Vagina (tissue), 2 donors: ENCODE measurements at regions not wholly inside any gene's neighbourhood (a gene's known extent, or its start where the extent isn't known, plus 50 kb on each side); places are given as distances from the start of the nearest gene placed in this dataset.
"Not testable (repeated sequence)": the region's sequence is repeated elsewhere in the genome, so short reads cannot be mapped to it uniquely, and the experiment has no call there.

Experiments used
- DNase-seq, 2 donors: peaks; one replicate each; pipeline ENCODE4 v3.0.0-alpha.2; 2017; ENCODE audit errors: extremely low spot score in 2 of 2
- H3K27ac ChIP-seq: fragments of 200-600 bp; sonication (generic); one replicate; pipeline ENCODE4 v1.5.1; 2019
- H3K27me3 ChIP-seq: fragments of 200-600 bp; sonication (generic); one replicate; pipeline ENCODE4 v1.5.1; 2019
- H3K36me3 ChIP-seq, 2 donors: fragments of 200-600 bp; sonication (generic); one replicate each; pipeline ENCODE4 v1.5.1; 2017 to 2019
- H3K4me1 ChIP-seq: fragments of 200-600 bp; sonication (generic); one replicate; pipeline ENCODE4 v1.5.1; 2019
- H3K4me3 ChIP-seq, 2 donors: fragments of 200-600 bp; sonication (generic); 1 replicate in 1 of 2; 2 replicates in 1 of 2; pipeline ENCODE4 v1.5.1; 2016 to 2019
- H3K9me3 ChIP-seq: fragments of 200-600 bp; sonication (generic); one replicate; pipeline ENCODE4 v1.5.1; 2019
- CTCF ChIP-seq, 3 experiments: fragments of 450-650 bp in 2 of 3; fragments of 200-600 bp in 1 of 3; sonication (generic) in 1 of 3; IDR thresholded peaks; one replicate each; pipeline ENCODE4 v1.5.1; 2017 to 2019; ENCODE audit warnings: antibody characterized with exemption in 3 of 3, mild to moderate bottlenecking in 2 of 3, moderate library complexity in 2 of 3
- POLR2A ChIP-seq, 2 donors: fragments of 450-650 bp; IDR thresholded peaks; one replicate each; pipeline ENCODE4 v1.6.1; 2017; ENCODE audit warnings: antibody characterized with exemption in 2 of 2, mild to moderate bottlenecking in 2 of 2, moderate library complexity in 2 of 2
- POLR2AphosphoS5 ChIP-seq, 2 donors: sonication (generic); formaldehyde crosslinking; IDR thresholded peaks; one replicate each; pipeline ENCODE4 v1.9.0; 2017; ENCODE audit warnings: antibody characterized with exemption in 2 of 2, mild to moderate bottlenecking in 2 of 2, low read depth in 1 of 2; ENCODE audit not compliant: insufficient read depth in 1 of 2
- intact Hi-C: fragments of 100-400 bp; cut with DNase I; formaldehyde crosslinking; loops from one replicate; pipeline ENCODE4 v1.15.1; 2023

GRCh38 chr2:114122930-114123329 is 233.0 kb downstream of the ACTR3 start:
- no peak for TF ChIP-seq POLR2AphosphoS5 (IDR thresholded peaks at IDR 0.05; ENCODE audit: insufficient read depth in 1 of 2, low read depth in 1 of 2)
- no peak for TF ChIP-seq CTCF (IDR thresholded peaks at IDR 0.05)
- TF ChIP-seq POLR2A (IDR thresholded peaks at IDR 0.05) = no peak
- Histone ChIP-seq H3K9me3 (no peaks in the 10 kb centered on the region), H3K27me3 (no peaks in the 10 kb centered on the region), H3K27ac (no peak overlapping the region), H3K4me1 (no peaks in the 10 kb centered on the region), H3K4me3 (no peak overlapping the region), H3K36me3 (no peaks in the 10 kb centered on the region)
- DNase-seq = no peak
- intact Hi-C loops = no loop called here

- TF ChIP-seq POLR2A (IDR thresholded peaks at IDR 0.05) = no peak
- no peak for TF ChIP-seq POLR2AphosphoS5 (IDR thresholded peaks at IDR 0.05; ENCODE audit: insufficient read depth in 1 of 2, low read depth in 1 of 2)
- TF ChIP-seq CTCF (IDR thresholded peaks at IDR 0.05) = no peak
- intact Hi-C loops = no loop called here
- Histone ChIP-seq H3K4me3 (no peak overlapping the region), H3K27me3 (no peaks in the 10 kb centered on the region), H3K27ac (no peak overlapping the region), H3K36me3 (no peaks in the 10 kb centered on the region), H3K4me1 (no peaks in the 10 kb centered on the region), H3K9me3 (no peaks in the 10 kb centered on the region)
- DNase-seq = no peak
Measured at GRCh38 chr2:114123925-114124324, 234.0 kb downstream of the ACTR3 start.

- Histone ChIP-seq H3K4me1 (no peaks in the 10 kb centered on the region), H3K27me3 (no peaks in the 10 kb centered on the region), H3K27ac (no peak overlapping the region), H3K36me3 (no peaks in the 10 kb centered on the region), H3K4me3 (no peak overlapping the region), H3K9me3 (no peaks in the 10 kb centered on the region)
- TF ChIP-seq POLR2A (IDR thresholded peaks at IDR 0.05) (no peak), POLR2AphosphoS5 (IDR thresholded peaks at IDR 0.05; ENCODE audit: insufficient read depth in 1 of 2, low read depth in 1 of 2) (no peak), CTCF (IDR thresholded peaks at IDR 0.05) (no peak)
- DNase-seq = no peak
- intact Hi-C loops = no loop called here
Measured at GRCh38 chr2:114127372-114127771, 237.5 kb downstream of the ACTR3 start.

DNA sequence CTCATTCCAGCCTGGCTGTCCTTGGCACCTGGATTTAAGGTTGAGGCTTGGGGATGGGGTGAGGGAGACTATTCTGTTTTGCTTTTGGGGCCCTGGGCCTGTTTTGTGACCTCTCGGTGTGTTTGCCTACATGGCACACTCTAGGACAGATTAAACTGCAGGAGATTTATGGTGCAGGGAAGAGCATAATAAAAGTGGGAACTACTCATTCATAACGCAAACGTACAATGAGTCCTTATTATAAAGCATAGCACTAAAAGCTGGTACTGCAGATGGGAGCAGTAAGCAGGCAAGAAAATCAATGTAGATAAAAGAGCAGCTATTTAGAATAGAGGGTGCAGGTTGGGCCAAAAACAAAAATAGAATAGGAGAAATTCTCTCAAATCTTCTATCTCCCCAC is 238.4 kb downstream of the ACTR3 start:
- no peak for DNase-seq
- Histone ChIP-seq H3K9me3 (no peaks in the 10 kb centered on the region), H3K27ac (no peak overlapping the region), H3K36me3 (no peaks in the 10 kb centered on the region), H3K4me3 (no peak overlapping the region), H3K27me3 (no peaks in the 10 kb centered on the region), H3K4me1 (no peaks in the 10 kb centered on the region)
- TF ChIP-seq POLR2A (IDR thresholded peaks at IDR 0.05) = no peak
- no peak for TF ChIP-seq CTCF (IDR thresholded peaks at IDR 0.05)
- TF ChIP-seq POLR2AphosphoS5 (IDR thresholded peaks at IDR 0.05; ENCODE audit: insufficient read depth in 1 of 2, low read depth in 1 of 2) = no peak
- intact Hi-C loops = no loop called here

GRCh38 chr2:114128725-114129124 is 238.8 kb downstream of the ACTR3 start:
- Histone ChIP-seq H3K4me3 (no peak overlapping the region), H3K27ac (no peak overlapping the region), H3K9me3 (no peaks in the 10 kb centered on the region), H3K36me3 (no peaks in the 10 kb centered on the region), H3K4me1 (no peaks in the 10 kb centered on the region), H3K27me3 (no peaks in the 10 kb centered on the region)
- TF ChIP-seq POLR2A (IDR thresholded peaks at IDR 0.05) (no peak), CTCF (IDR thresholded peaks at IDR 0.05) (no peak), POLR2AphosphoS5 (IDR thresholded peaks at IDR 0.05; ENCODE audit: insufficient read depth in 1 of 2, low read depth in 1 of 2) (no peak)
- no peak for DNase-seq
- intact Hi-C loops = no loop called here

GRCh38 chr2:114132050-114132449 is 242.2 kb downstream of the ACTR3 start:
- H3K27ac ChIP-seq, H3K27me3 ChIP-seq, H3K4me3 ChIP-seq, DNase-seq, H3K36me3 ChIP-seq, intact Hi-C loops, H3K9me3 ChIP-seq, H3K4me1 ChIP-seq: not testable (repeated sequence)
